GM12874 (cell line): ENCODE measurements at regions not wholly inside any gene's neighbourhood (a gene's known extent, or its start where the extent isn't known, plus 50 kb on each side); places are given as distances from the start of the nearest gene placed in this dataset.

ENCODE experiments used
- CTCF ChIP-seq: IDR thresholded peaks from 2 replicates; pipeline ENCODE4 v1.5.1; 2011; ENCODE audit warnings: low read depth, mild to moderate bottlenecking, control low read depth, low read length, moderate library complexity; ENCODE audit not compliant: insufficient read depth

GRCh38 chr16:66277311-66278070 lies 89.0 kb upstream of the CDH5 start:
- no peak for TF ChIP-seq CTCF

DNA sequence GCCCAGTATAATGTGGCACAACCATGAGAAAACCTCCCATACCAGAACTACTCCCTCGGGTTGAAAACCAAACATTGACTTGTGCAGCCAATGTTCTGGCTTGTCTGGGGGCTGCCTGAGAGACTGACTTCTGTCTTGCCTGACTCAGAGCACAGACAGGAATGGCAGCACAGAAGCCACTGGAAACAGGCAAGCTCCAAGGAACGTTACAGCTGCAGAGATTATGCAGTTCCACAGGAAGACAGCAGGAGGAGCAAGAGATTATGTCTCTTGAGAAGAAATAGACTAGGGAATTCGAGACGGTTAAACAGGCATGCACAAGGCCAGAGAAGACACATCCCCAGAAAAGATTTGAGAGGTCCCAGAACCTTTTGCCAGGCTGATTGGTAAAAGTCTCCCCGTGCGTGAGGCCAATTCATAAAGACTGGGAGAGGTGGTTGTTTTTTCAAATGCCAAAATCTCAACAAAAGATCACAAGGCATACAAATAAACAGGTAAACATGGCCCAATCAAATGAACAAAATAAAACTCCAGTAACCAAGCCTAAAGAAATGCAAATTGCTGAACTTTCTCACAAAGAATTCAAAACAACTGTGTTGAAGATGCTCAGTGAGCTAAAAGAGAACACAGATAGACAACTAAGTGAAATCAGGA lies 90.6 kb upstream of the CDH5 start:
- peak; percentile 61 for TF ChIP-seq CTCF

DNA sequence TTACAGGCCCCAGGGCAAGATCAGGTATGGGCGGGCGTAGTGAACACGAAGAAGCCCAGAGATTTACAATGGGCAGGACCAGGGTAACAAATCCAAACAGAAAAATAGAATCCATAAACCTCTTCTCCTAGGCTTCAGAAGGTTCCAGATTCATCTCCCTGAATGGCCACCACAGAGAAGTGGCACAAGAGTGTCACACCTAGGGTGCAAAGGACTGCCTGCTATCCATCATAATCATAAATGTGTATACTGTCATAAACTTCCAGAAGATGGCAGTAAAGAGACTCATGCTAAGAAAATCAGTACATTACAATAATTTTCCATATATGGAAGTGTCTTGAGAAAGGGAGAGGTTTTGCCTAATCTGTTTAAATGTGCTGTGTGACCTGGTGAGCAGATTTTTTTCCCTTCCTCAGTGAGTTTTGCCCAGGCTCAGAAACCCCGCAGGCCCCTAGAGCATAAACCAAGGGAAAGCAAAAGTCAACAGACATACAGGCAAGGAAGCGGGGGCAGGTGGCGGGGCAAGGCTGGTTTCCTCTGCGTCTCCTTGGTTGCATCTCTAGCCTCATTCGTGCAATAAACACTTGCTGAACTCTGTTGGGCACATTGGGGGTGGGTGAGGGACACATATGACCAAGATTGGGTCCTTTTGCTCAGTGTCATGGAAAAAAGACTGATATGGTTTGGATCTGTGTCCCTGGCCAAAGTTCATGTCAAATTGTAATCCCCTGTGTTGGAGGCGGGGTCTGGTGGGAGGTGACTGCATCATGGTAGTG lies 92.0 kb upstream of the CDH5 start:
- TF ChIP-seq CTCF = peak; percentile 16; the same call in 1 of the 2 replicates

GRCh38 chr16:66273644-66274334 lies 92.7 kb upstream of the CDH5 start:
- peak; percentile 22; the same call in 1 of the 2 replicates for TF ChIP-seq CTCF

- no peak for TF ChIP-seq CTCF
Observed at GRCh38 chr16:66273053-66273452, 93.4 kb upstream of the CDH5 start.

- no peak for TF ChIP-seq CTCF
Observed at GRCh38 chr16:66272461-66272860, 94.0 kb upstream of the CDH5 start.
